AG09309 (cell line): ENCODE measurements at regions not wholly inside any gene's neighbourhood (a gene's known extent, or its start where the extent isn't known, plus 50 kb on each side); places are given as distances from the start of the nearest gene placed in this dataset.

ENCODE experiments used
- DNase-seq: peaks from one replicate; pipeline ENCODE4 v3.0.0-alpha.2; 2010; ENCODE audit warnings: low read depth
- H3K4me3 ChIP-seq: 2 replicates; pipeline ENCODE4 v1.5.1; 2011; ENCODE audit warnings: mild to moderate bottlenecking, low read depth, low read length, moderate library complexity; ENCODE audit not compliant: control insufficient read depth
- TF ChIP-seq, protein P1 (sequence below): IDR thresholded peaks from 2 replicates; pipeline ENCODE4 v1.5.1; 2011; ENCODE audit warnings: mild to moderate bottlenecking, low read depth, low read length, inconsistent platforms; ENCODE audit not compliant: insufficient read depth, control insufficient read depth; ENCODE audit errors: missing control alignments

DNA sequence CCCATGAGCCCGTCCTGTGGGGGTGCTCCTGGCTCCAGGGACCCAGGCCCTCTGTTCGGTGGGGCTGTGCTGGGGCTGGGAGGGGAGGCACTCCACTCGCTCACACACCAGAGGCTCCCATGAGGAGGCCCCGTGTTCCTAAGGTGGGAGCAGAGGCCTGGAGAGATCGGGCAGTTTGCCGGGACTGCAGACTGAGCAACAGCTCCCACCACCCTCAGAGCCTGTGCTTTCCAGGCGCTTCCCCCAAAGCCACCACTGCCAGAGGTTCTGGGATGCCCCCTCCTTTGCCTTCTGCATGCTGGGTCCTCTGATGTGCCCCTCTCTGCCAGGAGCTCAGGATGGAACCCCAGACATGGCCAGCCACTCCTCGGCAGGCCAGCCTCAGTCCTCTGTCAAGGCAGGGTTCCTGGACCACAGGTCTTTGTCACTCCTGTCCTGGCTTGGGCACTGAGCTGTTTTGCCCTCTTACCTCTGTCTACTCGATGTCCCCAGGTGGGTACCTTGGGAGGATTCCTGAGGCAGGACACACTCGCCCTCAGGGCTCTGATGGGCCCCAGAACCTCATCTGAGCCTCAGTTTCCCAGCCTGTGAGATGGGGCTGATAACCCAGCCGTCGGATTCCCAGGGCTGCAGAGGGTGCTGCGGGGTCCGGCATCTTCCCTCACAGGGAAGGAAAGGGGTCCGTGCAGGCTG lies 80.8 kb downstream of the TSPAN17 start:
- TF ChIP-seq, protein P1, sequence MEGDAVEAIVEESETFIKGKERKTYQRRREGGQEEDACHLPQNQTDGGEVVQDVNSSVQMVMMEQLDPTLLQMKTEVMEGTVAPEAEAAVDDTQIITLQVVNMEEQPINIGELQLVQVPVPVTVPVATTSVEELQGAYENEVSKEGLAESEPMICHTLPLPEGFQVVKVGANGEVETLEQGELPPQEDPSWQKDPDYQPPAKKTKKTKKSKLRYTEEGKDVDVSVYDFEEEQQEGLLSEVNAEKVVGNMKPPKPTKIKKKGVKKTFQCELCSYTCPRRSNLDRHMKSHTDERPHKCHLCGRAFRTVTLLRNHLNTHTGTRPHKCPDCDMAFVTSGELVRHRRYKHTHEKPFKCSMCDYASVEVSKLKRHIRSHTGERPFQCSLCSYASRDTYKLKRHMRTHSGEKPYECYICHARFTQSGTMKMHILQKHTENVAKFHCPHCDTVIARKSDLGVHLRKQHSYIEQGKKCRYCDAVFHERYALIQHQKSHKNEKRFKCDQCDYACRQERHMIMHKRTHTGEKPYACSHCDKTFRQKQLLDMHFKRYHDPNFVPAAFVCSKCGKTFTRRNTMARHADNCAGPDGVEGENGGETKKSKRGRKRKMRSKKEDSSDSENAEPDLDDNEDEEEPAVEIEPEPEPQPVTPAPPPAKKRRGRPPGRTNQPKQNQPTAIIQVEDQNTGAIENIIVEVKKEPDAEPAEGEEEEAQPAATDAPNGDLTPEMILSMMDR: no peak
- no peak for DNase-seq
- no peak overlapping the region for H3K4me3 ChIP-seq

GRCh38 chr5:176728831-176729251 lies 81.5 kb upstream of the UNC5A start:
- TF ChIP-seq, protein P1: no peak
- H3K4me3 ChIP-seq: no peak overlapping the region
- no peak for DNase-seq

- H3K4me3 ChIP-seq: no peak overlapping the region
- no peak for DNase-seq
- TF ChIP-seq, protein P1: no peak
Measured at GRCh38 chr5:176730815-176731475, 79.4 kb upstream of the UNC5A start.

DNA sequence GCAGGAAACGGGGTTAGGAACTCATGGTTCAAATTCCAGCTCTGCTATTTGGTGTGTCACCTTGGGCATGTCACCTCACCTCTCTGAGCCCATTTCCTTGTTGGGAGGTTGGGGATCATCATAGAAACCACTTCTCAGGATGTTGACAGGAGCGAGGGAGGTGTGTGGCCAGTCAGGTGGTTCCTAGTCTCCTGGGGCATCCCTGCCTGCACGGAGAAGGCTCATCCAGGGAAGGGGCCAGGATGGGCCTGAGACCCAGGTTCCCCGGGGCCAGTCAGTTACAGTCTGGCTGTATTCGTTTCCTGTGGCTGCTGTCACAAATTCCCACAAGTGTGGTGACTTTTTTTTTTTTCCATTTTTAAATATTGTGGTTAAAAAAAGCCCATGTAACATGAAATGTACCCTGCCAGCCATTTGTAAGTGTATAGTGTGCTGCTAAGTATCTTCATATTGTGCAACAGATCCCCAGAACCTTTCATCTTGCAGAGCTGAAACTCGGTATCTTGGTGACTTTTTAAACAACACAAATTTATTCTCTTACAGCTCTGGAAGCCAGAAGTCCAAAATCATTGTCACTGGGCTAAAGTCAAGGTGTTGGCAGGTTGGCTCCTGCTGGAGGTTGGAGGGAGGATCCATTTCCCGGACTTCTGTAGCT lies 78.7 kb upstream of the UNC5A start:
- no peak for DNase-seq
- TF ChIP-seq, protein P1: no peak
- no peak overlapping the region for H3K4me3 ChIP-seq

GRCh38 chr5:176732306-176732705 lies 78.1 kb upstream of the UNC5A start:
- TF ChIP-seq, protein P1: no peak
- DNase-seq: no peak
- H3K4me3 ChIP-seq: no peak overlapping the region

DNA sequence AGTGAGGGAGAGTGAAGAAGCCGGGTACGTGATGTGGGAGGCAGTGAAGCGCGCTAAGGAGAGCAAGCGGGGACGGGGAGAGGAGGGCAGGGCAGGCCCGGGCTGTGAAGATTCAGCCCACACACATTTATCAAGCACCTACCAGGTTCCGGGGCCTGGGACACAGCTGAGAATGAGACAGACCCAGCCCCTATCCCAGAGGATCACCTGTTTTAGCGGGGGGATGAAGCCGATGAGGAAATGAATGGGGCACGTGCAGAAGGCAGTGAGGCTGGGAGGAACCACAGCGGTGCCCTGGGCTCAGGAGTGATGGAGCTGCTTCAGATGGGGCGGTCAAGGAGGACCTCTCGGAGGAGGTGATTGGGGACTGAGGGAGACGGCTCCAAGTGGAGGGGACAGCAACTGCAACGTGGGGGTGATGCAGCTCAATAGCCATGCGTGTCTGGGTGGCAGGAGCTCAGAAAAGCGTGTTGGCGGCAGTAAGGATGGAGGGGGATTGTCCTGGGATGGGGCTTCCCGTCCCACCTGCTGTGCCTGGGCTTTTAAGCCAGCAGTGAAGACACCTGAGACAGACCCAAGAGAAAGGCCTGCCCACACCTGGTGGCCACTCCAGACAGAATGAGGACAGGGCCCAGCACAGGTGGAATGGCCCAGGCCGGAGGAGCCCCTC lies 77.5 kb upstream of the UNC5A start:
- no peak overlapping the region for H3K4me3 ChIP-seq
- TF ChIP-seq, protein P1: no peak
- no peak for DNase-seq
